HCT116 (cell line): ENCODE measurements at regions not wholly inside any gene's neighbourhood (a gene's known extent, or its start where the extent isn't known, plus 50 kb on each side); places are given as distances from the start of the nearest gene placed in this dataset.

Experiments used
- ATAC-seq: fragments of 200-7000 bp; cut with Tn5 transposase; 2 replicates; pipeline ENCODE4 v1.9.1; 2020; ENCODE audit warnings: mild to moderate bottlenecking, moderate library complexity
- BruUV-seq: library from RNA; stranded (reverse); fragments of 400-500 nt; replicated peaks from 2 replicates; lab custom pipeline; 2021; lab: Mats Ljungman, UMichigan
- CTCF ChIA-PET: fragments of 300-600 bp; sonication (Branson Sonifier 250); formaldehyde crosslinking; loops from one replicate; lab custom pipeline; 2021; ENCODE audit warnings: antibody characterized with exemption; lab: Charles Lee
- POLR2A ChIA-PET: fragments of 300-600, 350-600 bp; sonication (Branson Sonifier 250); formaldehyde crosslinking; loops from one replicate; lab custom pipeline; 2021; ENCODE audit warnings: antibody characterized with exemption; lab: Charles Lee
- RAD21 ChIA-PET, 2 experiments: fragments of 300-600 bp; sonication (Branson Sonifier 250); formaldehyde crosslinking; loops; one replicate each; lab custom pipeline; 2023; ENCODE audit warnings: low total read pairs in 2 of 2; ENCODE audit not compliant: uncharacterized antibody in 2 of 2, unreplicated experiment in 2 of 2, low non-redundant PET in 1 of 2; lab: Charles Lee
- DNase-seq: peaks from one replicate; pipeline ENCODE4 v3.0.0-alpha.2; 2010; ENCODE audit warnings: low read depth, low spot score
- H2AFZ ChIP-seq: fragments of 200-600 bp; shearing (Covaris generic), sonication (generic); 2 replicates; pipeline ENCODE4 v1.6.1; 2017; ENCODE audit warnings: low read depth, mixed run types, mixed read lengths, antibody characterized with exemption, low read length; ENCODE audit not compliant: poor library complexity, severe bottlenecking
- H3K27ac ChIP-seq: 2 replicates; pipeline ENCODE4 v1.5.1; 2012; ENCODE audit warnings: low read depth, low read length
- H3K27me3 ChIP-seq: fragments of 200-600 bp; sonication (generic); 2 replicates; pipeline ENCODE4 v1.6.1; 2016; ENCODE audit warnings: mixed run types, low read length, mixed read lengths; ENCODE audit not compliant: insufficient read depth
- H3K36me3 ChIP-seq, 2 experiments: fragments of 200-500 bp in 1 of 2; fragments of 200-600 bp in 1 of 2; sonication (Bioruptor generic) in 1 of 2; sonication (generic) in 1 of 2; 2 replicates each; pipeline versions ENCODE4 v1.5.1 to v1.6.1; 2014 to 2016; ENCODE audit warnings: low read length in 2 of 2, inconsistent platforms in 1 of 2, mixed read lengths in 1 of 2, mixed run types in 1 of 2; ENCODE audit not compliant: insufficient read depth in 2 of 2, control insufficient read depth in 1 of 2
- H3K4me1 ChIP-seq, 2 experiments: fragments of 200-600 bp in 1 of 2; sonication (generic) in 1 of 2; 2 replicates each; pipeline versions ENCODE4 v1.5.1 to v1.6.1; 2012 to 2017; ENCODE audit warnings: low read length in 2 of 2, inconsistent platforms in 1 of 2, mild to moderate bottlenecking in 1 of 2, mixed read lengths in 1 of 2, mixed run types in 1 of 2, moderate library complexity in 1 of 2; ENCODE audit not compliant: insufficient read depth in 2 of 2, control insufficient read depth in 1 of 2
- H3K4me2 ChIP-seq: fragments of 200-600 bp; sonication (generic); 2 replicates; pipeline ENCODE4 v1.6.1; 2017; ENCODE audit warnings: mixed run types, low read length, mixed read lengths
- H3K4me3 ChIP-seq, 2 experiments: fragments of 200-600 bp in 1 of 2; sonication (generic) in 1 of 2; replicated peaks in 1 of 2; 2 replicates each; pipeline ENCODE4 v1.5.1; 2011 to 2016; ENCODE audit warnings: low read length in 2 of 2, control low read depth in 1 of 2, low read depth in 1 of 2, mild to moderate bottlenecking in 1 of 2, mixed read lengths in 1 of 2, mixed run types in 1 of 2
- H3K79me2 ChIP-seq: fragments of 200-600 bp; sonication (generic); 2 replicates; pipeline ENCODE4 v1.6.1; 2017; ENCODE audit warnings: mild to moderate bottlenecking, mixed run types, low read length, moderate library complexity, mixed read lengths; ENCODE audit not compliant: insufficient read depth
- H3K9ac ChIP-seq: fragments of 200-600 bp; sonication (generic); 2 replicates; pipeline ENCODE4 v1.6.1; 2016; ENCODE audit warnings: low read length, mixed read lengths
- H3K9me2 ChIP-seq: fragments of 200-600 bp; sonication (generic), shearing (Covaris generic); 2 replicates; pipeline ENCODE4 v1.6.1; 2017; ENCODE audit warnings: mixed run types, mild to moderate bottlenecking, moderate library complexity; ENCODE audit not compliant: insufficient read depth
- H3K9me3 ChIP-seq, 2 experiments: fragments of 200-500 bp in 1 of 2; fragments of 200-600 bp in 1 of 2; sonication (Bioruptor generic) in 1 of 2; sonication (generic) in 1 of 2; 2 replicates each; pipeline ENCODE4 v1.6.1; 2014 to 2017; ENCODE audit warnings: low read length in 2 of 2, mixed read lengths in 2 of 2, inconsistent platforms in 1 of 2, low read depth in 1 of 2, mild to moderate bottlenecking in 1 of 2, mixed run types in 1 of 2, moderate library complexity in 1 of 2; ENCODE audit not compliant: control insufficient read depth in 1 of 2, insufficient read depth in 1 of 2
- H4K20me1 ChIP-seq: fragments of 200-600 bp; sonication (generic), shearing (Covaris generic); 2 replicates; pipeline ENCODE4 v1.6.1; 2017; ENCODE audit warnings: mixed run types, mild to moderate bottlenecking, moderate library complexity; ENCODE audit not compliant: insufficient read depth
- ATF3 ChIP-seq: IDR thresholded peaks from 2 replicates; pipeline ENCODE4 v1.6.1; 2012
- CEBPB ChIP-seq: IDR thresholded peaks from 2 replicates; pipeline ENCODE4 v1.6.1; 2012; ENCODE audit warnings: low read depth
- EGR1 ChIP-seq: IDR thresholded peaks from 2 replicates; pipeline ENCODE4 v1.6.1; 2012; ENCODE audit warnings: low read depth
- EZH2phosphoT487 ChIP-seq: fragments of 200-600 bp; IDR thresholded peaks from 2 replicates; pipeline ENCODE4 v1.6.1; 2018; ENCODE audit warnings: antibody characterized with exemption, borderline replicate concordance
- FOSL1 ChIP-seq: IDR thresholded peaks from 2 replicates; pipeline ENCODE4 v1.6.1; 2012; ENCODE audit warnings: low read depth
- RAD21 ChIP-seq: IDR thresholded peaks from 2 replicates; pipeline ENCODE4 v1.6.1; 2012; ENCODE audit warnings: low read depth, mild to moderate bottlenecking
- REST ChIP-seq: IDR thresholded peaks from 2 replicates; pipeline ENCODE4 v1.6.1; 2012; ENCODE audit warnings: low read depth
- SIN3A ChIP-seq: IDR thresholded peaks from 2 replicates; pipeline ENCODE4 v1.6.1; 2012; ENCODE audit warnings: low read depth
- SRF ChIP-seq: IDR thresholded peaks from 2 replicates; pipeline ENCODE4 v1.6.1; 2012; ENCODE audit warnings: low read depth
- YY1 ChIP-seq: IDR thresholded peaks from 2 replicates; pipeline ENCODE4 v1.6.1; 2011; ENCODE audit warnings: low read length, low read depth, moderate library complexity, mild to moderate bottlenecking; ENCODE audit not compliant: insufficient replicate concordance; ENCODE audit errors: extremely low read depth
- ZBTB33 ChIP-seq: IDR thresholded peaks from 2 replicates; pipeline ENCODE4 v1.6.1; 2011; ENCODE audit warnings: mild to moderate bottlenecking, low read length, moderate library complexity; ENCODE audit not compliant: insufficient replicate concordance; ENCODE audit errors: extremely low read depth
- intact Hi-C: fragments of 100-400 bp; cut with micrococcal nuclease; formaldehyde crosslinking; loops from 2 replicates; pipeline ENCODE4 v1.10.0; 2022

DNA sequence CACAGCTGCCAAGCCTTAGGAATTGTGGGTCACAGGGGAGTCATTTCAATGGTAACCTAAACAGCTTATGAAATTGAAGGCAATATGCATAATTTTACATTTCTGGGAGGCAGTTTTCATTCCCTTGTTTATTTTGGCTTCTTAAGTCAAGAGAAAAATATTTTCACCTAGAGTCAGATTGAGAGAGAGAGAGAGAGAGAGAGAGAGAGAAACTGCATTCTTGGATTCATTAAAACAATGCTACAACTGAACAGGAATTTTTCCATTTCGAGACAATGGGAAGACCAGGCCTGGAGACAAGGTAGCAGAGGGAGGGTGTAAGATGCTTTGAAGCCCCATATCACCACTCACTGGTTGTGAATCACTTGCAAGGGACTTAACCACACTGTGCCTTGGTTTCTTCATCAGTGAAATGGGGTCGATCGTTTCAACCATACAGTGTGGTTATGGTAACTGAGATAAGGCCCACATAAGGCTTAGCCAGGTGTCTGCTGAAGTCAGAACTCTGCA lies 224.7 kb upstream of the IRX3 start (continued):
- TF ChIP-seq ATF3 = no peak
- no peak for TF ChIP-seq FOSL1

GRCh38 chr16:54510685-54511221 lies 224.2 kb upstream of the IRX3 start:
- Histone ChIP-seq H3K79me2 (no peaks in the 10 kb centered on the region), H3K9me2 (no peaks in the 10 kb centered on the region), H3K27ac (no peak overlapping the region), H3K36me3 (no peaks in the 10 kb centered on the region), H3K27me3 (peaks cover 56% of the 10 kb centered on the region), H2AFZ (no peak overlapping the region), H3K4me1 (no peaks in the 10 kb centered on the region), H3K9me3 (no peaks in the 10 kb centered on the region), H3K9ac (no peak overlapping the region), H3K4me3 (no peak overlapping the region), H3K4me2 (no peak overlapping the region), H4K20me1 (no peaks in the 10 kb centered on the region)
- RAD21 ChIA-PET = no interaction called here
- TF ChIP-seq ZBTB33 (no peak), SIN3A (no peak), EGR1 (no peak), ATF3 (no peak), YY1 (no peak), RAD21 (no peak), CEBPB (no peak), SRF (no peak), REST (no peak), EZH2phosphoT487 (no peak)
- POLR2A ChIA-PET = no interaction called here
- CTCF ChIA-PET = no interaction called here
- BruUV-seq = no TSS peak
- intact Hi-C loops = no loop called here
- DNase-seq (no peak), ATAC-seq (no peak)
